GM18870 (cell line): ENCODE measurements at regions not wholly inside any gene's neighbourhood (a gene's known extent, or its start where the extent isn't known, plus 50 kb on each side); places are given as distances from the start of the nearest gene placed in this dataset.
"Not testable (repeated sequence)": the region's sequence is repeated elsewhere in the genome, so short reads cannot be mapped to it uniquely, and the experiment has no call there.

Experiments used
- ATAC-seq: cut with Tn5 transposase; IDR thresholded peaks from one replicate; pipeline ENCODE4 v1.9.1; 2021; ENCODE audit warnings: moderate library complexity; ENCODE audit not compliant: unreplicated experiment

DNA sequence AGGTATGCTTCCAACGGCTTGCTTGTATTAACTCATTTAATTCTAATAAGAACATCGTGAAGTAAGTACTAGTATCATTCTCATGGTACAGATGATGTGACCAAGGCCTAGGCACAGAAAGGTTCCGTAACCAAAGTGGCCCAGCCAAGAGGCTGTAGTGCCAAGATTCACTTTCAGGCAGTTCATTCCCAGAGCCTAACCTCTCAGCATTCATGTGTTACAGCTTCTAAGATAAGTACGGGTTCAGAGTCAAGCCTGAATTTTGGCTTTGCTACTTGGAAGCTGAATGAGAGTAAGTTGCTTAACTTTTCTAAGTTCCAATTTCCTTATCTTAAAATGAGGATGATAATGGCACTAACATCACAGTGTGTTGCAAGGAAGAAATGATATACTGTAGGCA lies 379.9 kb downstream of the AEBP2 start:
- no peak for ATAC-seq

DNA sequence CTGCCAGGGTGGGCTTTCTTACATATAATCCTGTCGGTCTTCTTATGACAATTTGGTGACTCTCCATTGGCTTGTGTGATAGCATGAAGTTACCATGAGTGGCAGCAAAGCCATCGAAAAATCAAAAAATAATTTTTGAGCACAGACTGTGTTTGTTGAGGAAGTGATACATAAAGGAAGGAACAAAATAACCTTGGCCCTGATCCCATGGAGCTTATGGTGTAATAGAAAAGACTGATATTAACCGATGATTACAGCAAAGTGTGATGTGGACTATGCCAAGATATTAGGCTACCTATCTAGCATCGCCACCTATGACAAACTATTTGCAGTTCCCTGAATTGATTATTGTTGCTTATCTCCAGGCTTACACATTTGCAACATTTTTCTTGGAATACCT lies 383.2 kb downstream of the AEBP2 start:
- no peak for ATAC-seq

GRCh38 chr12:19823326-19823725 lies 384.0 kb downstream of the AEBP2 start:
- not testable (repeated sequence) for ATAC-seq

GRCh38 chr12:19826980-19827550 lies 387.8 kb downstream of the AEBP2 start:
- no peak for ATAC-seq

- ATAC-seq: no peak
Measured at GRCh38 chr12:19829100-19829853, 390.0 kb downstream of the AEBP2 start.

DNA sequence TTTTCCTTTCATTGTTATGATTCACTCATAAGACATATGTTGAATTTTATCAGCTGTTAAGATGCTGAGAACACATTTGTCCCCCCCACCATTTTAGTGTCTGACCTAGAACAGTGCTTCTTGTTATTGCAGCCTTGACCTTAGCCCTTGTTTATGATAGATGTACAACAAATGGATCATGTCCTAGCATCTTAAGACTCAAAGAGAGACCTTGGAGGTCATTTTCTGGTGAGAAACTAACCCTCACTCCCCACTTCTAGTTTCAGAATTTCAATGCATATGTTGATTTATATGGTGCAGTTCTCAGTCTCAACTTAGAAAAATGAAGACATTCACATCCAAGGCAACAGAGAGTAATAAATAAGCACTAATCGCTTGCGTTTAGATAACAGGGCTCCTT lies 391.2 kb downstream of the AEBP2 start:
- ATAC-seq: no peak

GRCh38 chr12:19833775-19834501 lies 394.6 kb downstream of the AEBP2 start:
- peak; percentile 53 for ATAC-seq

GRCh38 chr12:19834592-19834991 lies 395.3 kb downstream of the AEBP2 start:
- no peak for ATAC-seq

GRCh38 chr12:19836056-19836455 lies 396.8 kb downstream of the AEBP2 start:
- ATAC-seq: no peak

DNA sequence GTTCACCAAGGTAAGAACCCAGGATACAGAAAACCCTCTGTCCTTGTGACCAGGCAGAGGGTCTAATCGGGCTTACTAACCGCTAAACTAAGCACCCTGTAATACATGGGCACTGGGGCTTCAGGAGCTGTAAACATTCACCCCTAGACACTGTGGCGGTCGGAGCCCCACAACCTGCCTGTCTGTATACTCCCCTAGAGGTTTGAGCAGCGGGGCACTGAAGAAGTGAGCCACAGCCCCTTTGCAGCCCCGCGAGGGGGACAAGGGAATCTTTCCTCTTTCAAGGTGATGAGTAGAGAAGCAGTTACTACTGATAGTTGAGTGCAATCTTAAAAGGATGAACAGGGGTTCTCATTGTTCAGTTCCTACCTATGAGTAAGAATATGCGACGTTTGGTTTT lies 397.2 kb downstream of the AEBP2 start:
- ATAC-seq: no peak

GRCh38 chr12:19837543-19837942 lies 398.3 kb downstream of the AEBP2 start:
- no peak for ATAC-seq

- ATAC-seq: no peak
Measured at GRCh38 chr12:19841451-19841850, 402.2 kb downstream of the AEBP2 start.

DNA sequence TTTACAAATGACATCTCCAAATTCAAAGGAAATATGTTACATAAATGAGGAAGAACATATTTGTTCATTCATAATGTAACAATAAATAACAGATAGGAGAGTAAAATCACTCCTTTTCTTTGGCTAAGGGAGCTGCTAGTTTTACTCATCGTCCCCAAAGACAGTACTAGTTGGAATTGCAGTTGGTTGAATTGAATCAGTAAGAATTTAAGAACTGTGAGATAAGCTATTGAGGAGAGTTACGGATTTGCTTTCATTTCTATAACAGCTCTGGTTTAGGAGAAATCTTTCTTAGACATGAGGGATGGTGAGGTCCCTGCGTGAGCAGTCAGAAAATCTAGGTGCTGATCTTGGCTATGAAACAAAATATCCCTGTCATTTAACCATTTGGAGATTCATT lies 402.8 kb downstream of the AEBP2 start:
- ATAC-seq: no peak

- no peak for ATAC-seq
Measured at GRCh38 chr12:19844224-19844623, 404.9 kb downstream of the AEBP2 start.

DNA sequence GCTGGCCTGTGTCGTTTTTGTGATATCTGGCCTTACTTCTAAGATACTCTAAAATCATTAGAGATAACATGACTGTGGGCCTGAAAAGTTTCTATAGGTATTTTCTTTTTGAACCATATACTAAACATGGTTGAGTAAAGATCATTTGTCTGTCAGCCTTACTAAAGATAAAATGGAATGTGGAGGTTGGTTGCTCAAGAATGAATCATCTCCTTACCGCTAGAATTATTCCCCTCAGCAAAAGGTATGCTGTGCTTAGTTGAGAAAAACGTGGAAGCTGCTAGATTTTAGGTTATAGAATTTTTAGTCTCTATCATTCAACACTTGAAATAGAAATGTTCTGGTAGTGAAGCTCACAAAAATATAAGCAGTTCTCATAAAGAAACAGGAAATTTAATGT lies 407.3 kb downstream of the AEBP2 start:
- ATAC-seq: no peak

DNA sequence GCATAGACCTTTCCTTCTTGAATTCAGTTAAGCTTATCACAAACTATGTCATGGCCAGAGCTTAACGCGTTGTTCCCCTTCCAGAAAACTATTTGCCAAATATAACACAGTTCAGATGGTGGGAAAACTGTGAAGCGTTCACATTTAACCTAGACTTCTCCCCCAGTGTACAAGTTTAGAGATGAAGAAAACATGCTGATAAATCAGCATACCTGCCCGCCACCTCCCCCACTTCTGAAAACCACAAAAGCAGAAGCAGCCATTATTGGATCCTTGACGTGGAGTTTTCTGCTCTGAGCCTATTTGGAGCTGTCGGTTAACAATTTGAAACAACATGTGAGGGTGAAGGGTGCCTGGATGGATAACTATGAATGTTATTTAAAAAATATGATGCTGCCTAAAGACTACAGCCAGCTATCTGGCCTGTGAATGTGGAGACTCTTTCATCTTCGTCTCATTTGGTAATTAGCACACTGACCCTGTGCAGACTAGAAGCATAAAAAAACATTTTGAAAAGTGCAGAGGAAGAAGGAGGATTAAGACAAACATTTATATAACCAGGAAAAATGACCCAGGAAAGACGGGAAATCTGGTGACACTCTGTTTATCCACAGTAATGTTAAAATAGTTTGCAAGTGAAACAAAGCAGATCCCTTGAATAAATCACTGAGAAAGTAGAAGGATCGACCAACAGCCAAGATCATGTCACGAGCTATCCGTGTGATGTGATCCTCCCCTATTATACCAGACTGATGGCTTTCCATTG lies 408.2 kb downstream of the AEBP2 start:
- peak; percentile 74 for ATAC-seq

GRCh38 chr12:19848421-19848820 lies 409.1 kb downstream of the AEBP2 start:
- no peak for ATAC-seq

GRCh38 chr12:19849208-19849607 lies 409.9 kb downstream of the AEBP2 start:
- no peak for ATAC-seq

DNA sequence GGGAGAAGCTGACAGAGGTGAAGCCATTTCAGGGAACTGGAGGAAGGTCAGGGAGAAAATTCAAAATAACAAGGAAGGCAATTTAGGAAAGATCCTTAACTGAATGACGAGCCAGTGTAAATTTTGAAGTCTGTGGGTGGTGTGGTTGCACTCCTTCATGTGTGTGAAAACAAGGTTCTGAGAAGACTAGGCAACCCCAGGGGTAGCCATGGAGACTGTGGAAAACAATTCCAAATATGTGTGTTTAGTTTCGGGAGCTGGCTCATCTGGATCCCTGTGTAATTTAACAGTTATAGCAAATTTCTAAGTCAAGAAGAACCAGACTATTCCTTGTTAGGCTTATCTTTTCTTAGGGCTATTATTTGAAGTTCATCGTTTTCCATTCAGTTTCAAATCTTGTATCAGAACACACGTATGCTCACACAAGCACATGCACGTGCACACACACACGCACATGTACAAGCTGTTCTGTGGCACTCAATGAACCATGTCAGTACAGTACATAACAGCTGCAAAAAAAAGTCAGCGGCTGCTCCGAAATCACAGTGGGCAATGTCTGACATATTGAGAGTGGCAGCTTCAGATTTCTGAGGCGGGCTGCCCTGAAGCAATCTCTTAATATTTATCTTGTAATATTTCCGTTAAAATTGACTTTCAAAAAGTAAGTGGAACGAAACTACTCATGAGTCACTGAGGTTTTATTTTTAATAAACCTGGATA lies 411.2 kb downstream of the AEBP2 start:
- no peak for ATAC-seq

GRCh38 chr12:19852100-19852855 lies 413.0 kb downstream of the AEBP2 start:
- no peak for ATAC-seq
